Myocyte (in vitro differentiated cells): ENCODE measurements at regions not wholly inside any gene's neighbourhood (a gene's known extent, or its start where the extent isn't known, plus 50 kb on each side); places are given as distances from the start of the nearest gene placed in this dataset.

Experiments used
- DNase-seq: peaks from one replicate; pipeline ENCODE4 v3.0.0-alpha.2; 2012; ENCODE audit warnings: low read depth

DNA sequence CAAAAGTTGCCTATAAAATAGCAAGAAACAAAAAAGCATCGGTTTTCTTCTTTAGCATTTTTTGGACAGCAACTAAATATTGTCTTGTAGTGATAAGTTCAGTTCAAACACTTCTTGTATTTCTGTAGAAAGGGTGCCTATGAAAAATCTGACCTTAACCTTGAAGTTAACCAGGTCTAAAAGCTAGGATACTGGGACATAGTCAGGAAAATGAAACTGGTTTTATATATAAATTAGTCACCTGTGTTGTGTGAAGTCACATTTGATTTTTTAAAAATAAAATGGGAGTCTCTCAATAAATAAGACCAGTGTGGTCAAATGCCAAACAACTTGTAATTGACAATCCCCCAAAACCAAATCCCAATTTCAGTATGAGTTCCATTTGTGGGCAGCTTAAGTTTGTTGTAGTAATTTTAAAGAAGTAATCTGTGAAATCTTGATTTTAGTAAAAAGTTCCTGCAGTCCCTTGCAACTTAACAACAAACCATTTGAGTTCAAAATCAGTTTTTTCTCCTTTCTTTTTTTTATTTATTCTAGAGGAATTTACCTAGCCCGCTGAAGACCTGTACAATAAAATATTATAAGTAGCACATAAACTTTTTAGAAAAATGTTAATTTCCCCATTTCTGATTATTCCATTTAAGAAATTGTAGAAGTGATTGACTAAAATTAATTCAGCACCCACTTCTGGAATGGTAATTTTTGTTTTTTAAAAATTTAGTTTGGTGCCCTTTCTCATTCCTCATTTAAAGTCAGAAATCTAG, 84.5 kb upstream of the PPARA start:
- DNase-seq: peak; percentile 60

DNA sequence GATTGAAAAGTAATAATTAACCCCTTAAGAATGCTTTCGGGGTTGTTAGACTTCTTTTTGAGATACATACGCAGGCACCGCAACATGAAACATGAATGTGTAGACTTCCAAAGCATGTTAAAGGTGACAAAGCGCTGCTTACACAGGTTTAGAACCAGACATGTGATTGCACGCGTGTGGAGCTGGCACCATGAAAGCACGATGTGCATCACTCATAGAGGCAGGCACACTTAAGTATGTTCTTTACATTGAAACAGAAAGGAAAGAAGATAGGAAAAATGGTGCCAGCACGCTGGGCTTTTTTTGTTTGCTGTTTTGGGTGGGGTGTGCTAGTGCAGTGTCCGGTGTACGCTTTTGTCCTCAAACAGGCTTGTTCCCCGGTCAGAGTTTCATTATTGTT, 83.6 kb upstream of the PPARA start:
- peak; percentile 73 for DNase-seq

DNA sequence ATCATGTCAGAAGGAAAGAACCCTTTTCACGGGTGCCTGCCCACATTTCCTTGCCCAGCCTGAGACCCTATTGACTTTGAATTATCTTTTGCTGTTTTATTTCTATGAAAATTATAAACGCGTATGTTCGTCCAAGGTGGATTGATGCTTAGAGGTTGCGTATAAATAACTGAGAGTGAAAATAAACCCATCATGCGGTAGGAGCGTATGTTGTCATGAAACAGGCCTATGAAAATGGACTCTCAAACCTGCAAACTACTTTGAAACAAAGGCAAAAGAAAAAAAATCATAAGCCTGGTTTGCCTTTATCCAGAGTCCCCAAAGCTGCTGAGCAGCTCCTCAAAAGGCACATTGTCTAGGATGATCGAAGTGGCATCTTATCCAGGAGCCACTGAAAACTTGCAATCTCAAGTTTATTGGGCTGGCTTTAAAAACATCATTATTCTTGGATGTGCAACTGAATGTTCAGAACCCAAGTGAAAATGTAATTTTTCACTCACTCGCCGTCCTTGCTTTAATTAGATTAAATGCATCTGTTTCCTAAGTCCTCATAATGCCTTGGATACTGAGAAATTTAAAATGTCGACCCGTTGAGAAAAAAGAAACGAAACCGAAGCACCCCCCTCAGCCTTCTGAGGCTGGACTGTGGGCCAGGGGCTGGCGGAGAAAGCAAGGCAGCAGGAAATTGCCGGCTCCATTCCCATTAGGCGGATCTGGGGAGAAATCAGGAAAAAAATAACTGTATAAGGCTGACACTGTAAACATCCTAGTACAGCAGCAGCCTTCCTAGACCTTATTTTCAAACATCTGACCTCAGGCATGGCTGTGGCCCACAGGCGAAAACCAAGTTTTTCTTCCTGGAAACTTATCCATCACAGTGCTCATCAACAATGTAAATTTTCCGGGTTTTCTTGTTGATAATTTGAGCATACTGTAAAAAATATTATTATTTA, 82.9 kb upstream of the PPARA start:
- peak; percentile 69 for DNase-seq

DNA sequence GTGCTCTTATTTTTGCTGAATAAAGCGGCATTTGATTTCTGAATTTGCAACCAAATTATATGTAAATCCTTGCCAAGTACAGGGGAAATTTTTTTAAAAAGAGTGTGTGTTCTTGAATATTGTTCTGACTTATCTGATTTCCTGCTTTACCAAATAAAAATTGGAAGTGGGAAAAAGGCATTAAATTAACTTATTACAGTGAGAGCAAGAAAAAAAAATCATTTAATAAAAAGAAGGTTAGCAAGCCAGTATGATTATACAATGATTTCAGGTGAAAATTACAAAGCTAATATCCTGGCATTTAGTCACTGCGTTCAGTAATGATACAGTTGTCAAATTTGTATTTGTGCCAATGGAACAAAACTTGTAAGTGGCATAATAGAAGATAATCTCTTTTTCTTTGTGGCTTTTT, 82.1 kb upstream of the PPARA start:
- peak; percentile 57 for DNase-seq

DNA sequence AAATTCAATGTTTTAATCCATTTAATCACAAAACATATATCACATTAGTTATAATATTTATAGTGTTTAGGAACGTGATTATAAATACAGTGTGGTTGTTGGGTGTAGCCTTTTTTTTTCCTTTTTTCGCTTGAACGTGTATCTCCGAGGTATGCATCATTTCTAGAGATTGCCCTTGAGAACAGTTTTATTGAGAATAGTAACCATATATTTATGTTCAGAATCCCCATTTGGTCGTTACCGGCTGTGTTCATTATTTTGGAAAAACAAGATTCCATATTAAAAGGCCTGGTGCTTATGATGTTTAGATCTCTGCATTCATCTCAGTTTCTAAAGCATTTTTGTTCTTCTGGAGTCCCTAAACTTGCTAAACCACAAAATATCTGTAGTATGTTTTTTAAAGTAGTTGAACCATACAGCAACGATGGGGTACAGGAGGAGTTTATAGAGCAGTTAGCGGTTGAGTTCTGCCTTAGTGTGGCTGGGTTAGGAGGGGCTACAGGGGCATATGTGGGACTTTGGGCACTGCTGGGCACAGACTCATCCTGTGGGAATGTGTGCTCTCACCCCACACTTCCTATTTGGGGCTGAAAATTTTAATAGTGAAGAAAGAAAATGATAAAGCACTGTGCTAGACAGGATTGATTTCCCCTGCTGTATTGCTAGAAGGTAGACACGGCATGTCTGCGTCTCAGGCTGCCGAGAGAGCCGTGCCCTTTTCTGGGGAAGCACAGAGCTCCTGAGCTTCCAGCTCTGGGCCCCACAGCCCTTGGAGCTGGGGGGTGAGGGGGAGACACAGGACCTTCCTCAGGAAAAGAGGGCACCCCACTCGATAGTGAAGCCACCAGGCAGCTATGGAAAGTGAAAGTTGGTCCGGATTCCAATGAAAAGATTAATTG, 81.5 kb upstream of the PPARA start:
- DNase-seq: peak; percentile 92

DNA sequence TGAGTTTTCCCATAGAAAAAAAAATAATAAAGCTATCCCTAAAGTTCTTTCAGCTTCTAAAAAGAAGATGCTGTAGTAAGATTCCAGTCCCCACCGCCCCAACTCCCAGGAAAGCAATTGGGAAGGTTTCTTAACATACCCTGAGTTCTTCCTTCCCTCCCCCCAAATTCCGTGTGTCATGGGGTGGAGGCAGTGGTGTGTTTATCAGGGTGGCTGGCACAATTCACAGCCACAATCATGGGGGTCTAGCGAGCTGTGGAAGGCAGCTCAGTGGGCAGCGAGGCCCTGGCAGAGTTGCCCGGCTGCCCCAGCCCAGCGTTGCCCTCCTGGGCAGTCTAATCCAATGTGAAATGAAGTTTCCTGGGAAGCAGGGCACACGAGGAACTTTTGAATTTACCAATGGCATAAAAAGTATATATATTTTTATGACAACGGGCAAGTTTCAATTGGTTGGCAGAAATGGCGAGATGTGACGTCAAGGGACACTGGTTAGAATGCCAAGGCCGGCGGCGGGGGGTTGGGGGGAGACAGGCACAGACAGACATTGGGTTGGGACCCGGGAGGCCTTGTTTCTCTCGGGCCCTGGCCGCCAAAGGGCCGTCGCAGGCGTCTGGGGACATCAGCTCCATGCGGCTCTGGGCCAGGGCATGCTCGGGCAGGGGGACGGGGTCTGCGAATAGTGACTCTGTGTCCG, 80.7 kb upstream of the PPARA start:
- peak; percentile 97 for DNase-seq

DNA sequence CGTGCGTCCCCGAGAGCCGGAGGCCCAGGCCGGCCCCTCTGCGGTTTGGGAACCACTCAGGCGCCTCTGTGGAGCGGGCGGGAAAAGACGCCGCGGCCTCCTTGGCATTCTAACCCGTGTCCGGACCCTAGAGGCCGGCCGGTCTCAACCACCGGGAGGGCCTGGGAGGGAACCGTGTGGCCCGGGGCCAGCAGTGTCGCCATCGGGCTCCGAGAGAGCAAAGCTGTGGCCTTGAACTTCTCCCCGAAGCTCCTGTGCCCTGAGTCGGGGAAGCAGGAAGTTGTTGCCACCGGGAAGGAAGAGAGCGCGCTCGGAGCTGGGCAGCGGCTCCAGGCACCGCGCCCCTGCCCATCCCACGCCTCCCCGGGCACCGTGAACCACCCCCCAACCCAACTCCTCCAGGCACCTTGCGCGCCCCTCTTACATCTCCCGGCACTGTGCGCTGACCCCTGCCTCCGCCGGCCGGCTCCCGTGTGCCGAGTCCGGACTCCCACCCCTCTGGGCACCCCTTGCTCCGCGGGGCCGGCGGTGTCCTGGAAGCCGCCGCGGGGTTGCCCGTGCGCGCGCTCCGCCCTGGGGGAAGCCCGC, 80.0 kb upstream of the PPARA start:
- DNase-seq: no peak

DNA sequence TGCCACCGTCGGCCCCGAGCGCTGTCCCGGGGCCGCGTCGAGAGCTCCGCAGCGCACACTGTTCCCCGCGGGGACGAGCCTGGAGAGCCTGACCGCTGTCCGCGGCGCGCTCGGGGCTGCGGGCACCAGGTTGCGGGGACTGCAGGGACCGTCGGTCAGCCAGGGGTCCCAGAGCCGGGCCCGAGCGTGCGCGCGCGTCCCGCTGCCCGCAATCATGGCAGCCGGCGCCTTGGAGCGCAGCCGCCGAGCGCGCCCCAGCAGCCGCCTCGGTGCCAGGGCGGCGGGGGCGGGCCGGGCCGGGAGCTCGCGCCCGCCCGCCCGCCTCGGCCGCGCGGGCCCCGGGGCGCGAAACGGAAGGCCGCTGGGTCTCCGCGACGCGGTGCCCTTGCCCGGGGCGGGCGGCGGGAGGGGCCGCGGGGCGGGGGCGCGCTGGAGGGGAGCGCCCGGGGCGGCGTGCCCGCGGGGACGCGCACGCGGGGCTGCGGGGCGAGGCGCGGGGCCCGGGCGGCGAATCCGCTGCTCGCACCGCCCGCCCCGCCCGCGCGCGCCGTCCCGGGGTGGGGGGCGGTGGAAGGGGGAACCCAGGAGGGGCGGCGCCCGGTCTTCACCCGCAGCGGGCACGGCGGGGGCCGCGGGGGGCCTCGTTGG, 79.4 kb upstream of the PPARA start:
- DNase-seq: peak; percentile 85

DNA sequence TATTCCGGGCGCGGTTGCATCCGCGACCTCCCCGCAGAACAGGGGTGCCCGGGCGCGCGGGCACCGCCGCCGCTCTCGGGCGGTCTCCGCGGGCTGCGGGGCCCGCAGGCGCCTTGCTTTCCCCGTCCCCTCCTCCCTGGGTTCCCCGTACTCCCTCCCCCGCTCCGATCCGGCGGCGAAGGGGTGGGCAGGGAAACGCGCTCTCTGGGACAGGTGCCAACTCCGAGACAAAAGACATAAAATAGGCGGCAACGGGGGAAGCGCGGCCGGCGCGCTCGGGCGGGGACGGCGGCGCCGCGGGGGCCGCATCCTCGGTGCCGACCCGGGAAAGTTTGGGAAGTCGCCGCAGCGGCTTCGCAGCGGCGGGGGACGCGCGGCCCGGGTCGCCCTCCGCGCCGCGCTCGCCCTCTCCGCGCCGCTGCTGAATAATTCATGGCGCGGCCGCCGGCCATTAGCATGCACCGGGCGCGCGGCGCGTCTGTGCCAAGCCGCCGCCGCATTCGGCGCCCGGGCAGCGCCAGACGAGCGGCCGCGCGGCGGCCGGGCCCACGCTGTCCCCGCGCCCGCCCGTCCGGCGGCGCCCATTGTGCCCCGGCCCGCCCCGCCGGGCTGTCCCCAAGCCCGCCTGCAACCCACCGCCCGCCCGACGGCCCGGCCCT, 78.7 kb upstream of the PPARA start:
- peak; percentile 97 for DNase-seq

DNA sequence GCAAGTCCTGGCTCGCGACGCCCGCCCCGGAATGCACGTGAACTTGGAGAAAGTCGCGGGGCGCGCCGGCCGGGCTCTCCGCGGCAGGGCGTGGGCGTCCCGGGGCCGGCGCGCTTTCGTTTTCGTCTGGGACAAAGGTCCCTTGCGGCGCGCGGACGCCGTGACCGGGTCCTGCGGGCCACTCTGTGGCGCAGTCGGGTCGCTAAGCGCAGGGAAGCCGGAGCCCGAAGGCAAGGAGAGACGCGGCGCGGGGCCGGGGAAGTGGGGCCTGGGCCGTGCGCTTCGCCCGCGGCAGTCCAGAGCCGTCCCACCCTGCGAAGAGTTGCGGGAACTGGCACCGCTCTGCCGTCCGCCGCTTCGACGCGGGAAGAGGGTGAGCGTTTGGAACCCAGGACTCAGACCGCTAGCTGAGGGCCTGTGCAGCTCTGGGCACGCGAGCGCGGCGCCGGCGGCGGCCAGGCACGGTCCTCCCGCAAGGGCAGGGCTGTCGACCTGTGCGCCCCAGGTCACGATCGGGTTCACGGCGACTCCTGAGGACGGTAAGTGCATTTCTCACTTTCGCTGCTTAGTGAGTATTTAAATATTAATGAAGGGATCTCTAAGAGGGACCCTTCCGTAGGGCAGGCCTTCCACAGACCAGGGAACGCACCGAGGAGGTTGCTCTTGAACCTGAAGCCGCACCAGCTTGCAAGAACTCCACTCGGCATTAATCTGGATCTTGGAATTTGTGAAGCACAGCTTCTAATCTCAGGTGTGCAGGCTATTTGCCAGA, 78.0 kb upstream of the PPARA start:
- peak; percentile 60 for DNase-seq

DNA sequence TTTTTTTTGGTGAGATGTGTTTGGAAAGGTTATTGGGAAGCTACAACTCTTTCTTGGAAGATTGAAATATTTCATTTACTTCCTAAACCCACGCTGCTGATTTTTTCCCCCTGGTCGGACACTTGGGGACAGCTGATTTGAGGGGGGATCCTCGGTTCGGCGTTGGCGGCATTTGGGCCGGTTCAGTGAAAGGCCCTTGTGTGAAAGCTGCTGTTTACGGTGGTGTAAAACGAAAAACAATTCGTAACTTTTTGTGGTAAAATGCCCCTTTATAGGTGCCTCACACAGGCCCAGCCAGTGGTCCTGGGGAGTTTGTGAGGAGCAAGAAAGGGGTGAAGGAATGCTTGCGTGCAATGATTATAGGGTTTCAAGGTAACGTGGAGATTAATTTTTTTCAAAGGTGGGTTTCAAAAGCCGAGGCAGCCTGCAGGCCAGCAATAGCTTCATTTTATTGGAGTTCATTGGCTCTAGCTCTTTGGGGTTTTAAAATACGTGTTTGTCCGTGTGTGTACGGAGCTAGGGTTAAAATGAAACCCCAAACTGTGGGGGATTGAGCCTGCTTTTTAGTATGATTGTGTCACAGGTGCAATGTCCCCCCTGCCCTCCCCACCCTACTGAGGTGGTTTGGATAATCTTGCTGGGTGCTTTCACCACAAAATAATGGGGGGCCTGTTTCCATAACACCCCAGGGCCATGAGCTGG, 77.2 kb upstream of the PPARA start:
- peak; percentile 50 for DNase-seq

DNA sequence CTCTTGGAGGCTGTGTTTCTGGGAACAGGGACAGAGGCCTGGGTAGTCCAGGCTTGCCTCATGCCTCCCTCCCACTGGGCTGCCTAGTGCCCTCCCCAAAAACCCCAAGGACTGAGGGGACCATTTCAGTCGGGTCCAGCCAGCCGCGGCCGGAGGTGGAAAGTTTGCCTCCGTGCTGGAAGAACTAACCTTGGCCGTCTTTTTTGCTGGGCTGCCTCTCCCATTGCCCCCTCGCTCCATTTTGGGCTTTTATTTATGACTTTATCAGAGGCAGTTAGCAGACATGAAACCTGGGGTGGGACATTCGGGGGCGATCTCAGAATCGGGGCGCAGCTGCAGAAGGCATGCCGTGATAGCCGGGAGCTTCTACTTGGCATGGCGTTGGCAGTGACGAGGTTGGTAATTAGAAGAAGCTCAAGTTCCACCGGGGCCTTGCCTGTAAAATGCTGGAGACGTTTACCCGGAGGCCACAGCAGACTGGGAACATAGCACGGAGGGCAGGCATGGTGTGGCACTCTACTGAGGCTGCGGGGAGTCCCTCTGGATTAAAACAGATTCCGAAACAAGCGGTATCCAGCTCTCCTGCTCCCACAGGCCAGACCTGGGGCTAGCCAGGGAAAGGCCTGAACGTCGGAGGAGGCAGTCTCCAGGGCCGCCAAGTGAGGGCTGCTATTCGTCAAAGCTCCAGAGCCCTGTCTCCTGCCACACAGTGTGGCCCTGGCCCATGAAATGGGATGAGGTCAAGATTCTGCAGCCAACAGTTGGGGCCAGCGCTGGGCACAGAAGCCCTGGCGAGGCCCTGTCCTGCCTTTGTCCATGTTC, 76.4 kb upstream of the PPARA start:
- peak; percentile 72 for DNase-seq

DNA sequence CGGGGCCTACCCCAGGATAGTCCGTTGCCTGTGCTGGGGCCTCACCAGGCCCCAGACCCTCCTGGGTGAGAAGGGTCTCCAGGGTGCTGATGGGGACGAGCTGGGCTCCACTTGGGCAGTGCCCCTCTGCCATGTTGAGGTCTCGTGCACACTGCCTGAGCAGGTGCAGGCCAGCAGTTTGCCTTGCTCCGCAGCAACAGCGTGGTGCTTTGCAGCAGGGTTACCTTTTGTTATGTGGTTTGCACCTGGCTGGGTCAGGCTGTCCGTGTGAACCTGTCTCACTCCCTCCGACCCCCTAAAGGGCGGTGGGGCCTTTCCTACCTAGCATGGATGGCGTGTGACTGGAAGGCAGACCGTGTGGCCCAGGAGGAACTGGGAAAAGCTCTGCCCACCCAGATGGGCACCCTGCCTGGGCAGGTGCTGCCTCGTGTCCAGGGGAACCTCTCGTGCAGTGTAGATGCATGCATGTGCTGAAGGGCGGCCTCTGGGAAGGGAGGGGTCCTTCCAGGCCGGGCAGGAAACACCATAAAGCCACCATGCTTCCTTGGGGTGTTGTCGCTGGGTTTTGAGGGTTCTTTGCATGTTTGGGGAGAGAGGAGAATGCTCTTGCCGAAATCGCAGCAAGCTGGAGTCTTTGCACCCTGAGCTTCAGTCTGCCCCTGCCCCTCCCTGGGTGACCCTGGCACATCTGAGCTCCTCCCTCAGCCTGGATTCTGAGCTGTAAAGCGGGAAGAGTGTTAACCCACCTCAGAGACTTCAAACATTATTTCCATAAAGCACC, 75.4 kb upstream of the PPARA start:
- DNase-seq: peak; percentile 61

DNA sequence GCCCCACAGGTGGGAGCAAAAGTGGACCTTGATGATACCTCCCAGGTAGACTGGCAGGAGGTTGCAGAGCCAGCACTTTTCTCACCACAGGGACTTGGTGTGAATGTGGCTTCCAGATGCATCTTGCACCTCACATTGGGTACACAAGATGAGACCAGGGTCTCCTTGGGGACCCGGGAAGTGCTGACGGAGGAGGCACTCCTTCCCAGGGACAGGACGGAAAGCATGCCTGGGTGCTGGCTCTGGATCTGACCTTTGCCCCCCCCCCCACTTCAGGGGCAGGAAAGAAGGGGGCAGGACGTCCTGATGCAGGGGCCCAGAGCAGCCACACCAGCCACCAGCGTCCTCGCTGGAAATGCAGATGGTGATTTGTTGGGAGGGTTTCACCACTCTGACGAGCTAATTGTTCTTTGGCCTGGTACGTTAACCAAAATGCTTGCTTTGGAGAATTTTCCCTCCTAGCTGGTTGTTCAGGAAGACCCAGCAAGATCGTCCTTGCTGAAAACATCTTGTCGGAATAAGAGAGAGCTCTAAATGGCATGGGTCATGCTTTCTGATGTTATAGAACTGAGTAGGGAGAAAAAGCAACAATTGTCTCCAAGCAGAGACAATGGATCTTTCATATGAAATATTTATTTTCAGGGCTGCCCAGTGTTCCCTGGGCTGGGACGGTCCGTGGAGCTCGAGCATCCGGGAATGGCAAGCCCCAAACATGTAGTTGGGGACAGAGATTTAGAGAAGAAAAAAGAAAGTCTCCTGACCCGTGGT, 74.4 kb upstream of the PPARA start:
- DNase-seq: peak; percentile 46

DNA sequence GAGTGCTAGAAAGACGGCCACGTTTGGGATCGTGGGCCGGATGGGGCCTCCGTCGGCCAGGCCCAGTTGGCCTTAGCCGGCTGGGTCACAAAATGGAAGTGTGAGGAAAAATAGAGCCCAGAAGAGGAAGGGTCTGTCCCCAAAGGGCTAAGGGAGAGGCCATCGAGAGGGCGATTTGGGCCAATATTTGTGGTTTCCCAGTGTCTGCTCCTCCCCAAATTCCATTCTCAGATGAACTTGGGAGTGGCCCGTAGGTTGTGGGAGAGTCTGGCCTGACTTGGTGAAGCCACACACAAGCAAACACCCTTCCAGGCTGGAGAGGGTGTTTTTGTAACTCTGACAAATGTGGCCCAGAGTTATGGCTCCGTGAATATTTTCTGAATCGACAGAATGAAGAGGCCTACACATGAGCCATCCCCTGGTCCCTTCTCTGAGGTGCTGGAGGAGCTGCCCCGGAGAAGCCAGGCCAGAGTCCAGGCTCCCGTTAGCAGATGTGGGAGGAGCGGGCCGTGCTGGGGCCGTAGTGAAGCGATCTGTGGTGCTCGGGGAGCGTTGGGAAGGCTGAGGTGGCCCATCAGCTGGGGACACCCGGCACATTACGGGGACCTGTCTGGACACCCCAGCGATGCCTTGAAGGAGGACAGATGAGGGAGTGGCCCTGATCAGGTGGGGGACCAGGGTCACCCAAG, 73.5 kb upstream of the PPARA start:
- DNase-seq: peak; percentile 93
